AG10803 (cell line): ENCODE measurements at regions not wholly inside any gene's neighbourhood (a gene's known extent, or its start where the extent isn't known, plus 50 kb on each side); places are given as distances from the start of the nearest gene placed in this dataset.
"Not testable (repeated sequence)": the region's sequence is repeated elsewhere in the genome, so short reads cannot be mapped to it uniquely, and the experiment has no call there.

Source experiments
- DNase-seq: peaks from one replicate; pipeline ENCODE4 v3.0.0; 2010; ENCODE audit warnings: low read depth
- H3K4me3 ChIP-seq: 2 replicates; pipeline ENCODE4 v1.5.1; 2011; ENCODE audit warnings: mild to moderate bottlenecking, low read length, control low read depth
- TF ChIP-seq, protein P1 (sequence below): conservative IDR thresholded peaks from 2 replicates; pipeline ENCODE4 v1.5.1; 2011; ENCODE audit warnings: mild to moderate bottlenecking, low read length, control low read depth, inconsistent platforms

DNA sequence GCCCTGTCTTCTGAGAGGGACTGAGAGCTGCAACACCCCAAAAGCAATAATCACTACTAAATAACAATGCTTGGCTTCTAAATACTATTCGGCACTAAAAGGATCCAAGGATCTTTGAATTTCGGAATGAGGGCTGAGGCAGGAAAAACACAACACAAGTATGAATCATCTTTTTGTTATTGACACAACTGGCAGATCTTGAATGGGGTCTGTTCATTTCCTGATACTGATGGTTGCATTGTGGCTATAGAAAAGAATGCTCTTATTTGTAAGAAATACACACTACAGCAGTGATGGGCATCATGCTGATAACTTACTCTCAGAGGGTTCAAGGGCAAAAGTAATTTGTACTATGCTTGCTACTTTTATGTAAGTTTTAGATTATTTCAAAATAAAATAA lies 149.2 kb upstream of the PLD5 start:
- TF ChIP-seq, protein P1, sequence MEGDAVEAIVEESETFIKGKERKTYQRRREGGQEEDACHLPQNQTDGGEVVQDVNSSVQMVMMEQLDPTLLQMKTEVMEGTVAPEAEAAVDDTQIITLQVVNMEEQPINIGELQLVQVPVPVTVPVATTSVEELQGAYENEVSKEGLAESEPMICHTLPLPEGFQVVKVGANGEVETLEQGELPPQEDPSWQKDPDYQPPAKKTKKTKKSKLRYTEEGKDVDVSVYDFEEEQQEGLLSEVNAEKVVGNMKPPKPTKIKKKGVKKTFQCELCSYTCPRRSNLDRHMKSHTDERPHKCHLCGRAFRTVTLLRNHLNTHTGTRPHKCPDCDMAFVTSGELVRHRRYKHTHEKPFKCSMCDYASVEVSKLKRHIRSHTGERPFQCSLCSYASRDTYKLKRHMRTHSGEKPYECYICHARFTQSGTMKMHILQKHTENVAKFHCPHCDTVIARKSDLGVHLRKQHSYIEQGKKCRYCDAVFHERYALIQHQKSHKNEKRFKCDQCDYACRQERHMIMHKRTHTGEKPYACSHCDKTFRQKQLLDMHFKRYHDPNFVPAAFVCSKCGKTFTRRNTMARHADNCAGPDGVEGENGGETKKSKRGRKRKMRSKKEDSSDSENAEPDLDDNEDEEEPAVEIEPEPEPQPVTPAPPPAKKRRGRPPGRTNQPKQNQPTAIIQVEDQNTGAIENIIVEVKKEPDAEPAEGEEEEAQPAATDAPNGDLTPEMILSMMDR: no peak
- DNase-seq: no peak
- no peak overlapping the region for H3K4me3 ChIP-seq

DNA sequence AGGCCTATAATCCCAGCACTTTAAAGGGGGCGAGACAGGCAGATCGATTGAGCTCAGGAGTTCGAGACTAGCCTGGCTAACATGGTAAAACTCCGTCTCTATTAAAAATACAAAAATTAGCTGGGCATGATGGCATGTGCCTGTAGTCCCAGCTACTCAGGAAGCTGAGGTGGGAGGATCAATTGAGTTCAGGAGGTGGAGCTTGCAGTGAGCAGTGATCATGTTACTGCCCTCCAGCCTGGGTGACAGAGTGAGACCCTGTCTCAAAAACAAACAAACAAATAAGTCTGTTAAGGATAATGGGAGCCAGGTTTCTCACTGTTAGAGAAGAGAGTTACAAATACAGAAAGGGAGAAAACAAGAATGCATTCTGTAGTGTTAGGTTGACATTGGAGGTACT lies 148.7 kb upstream of the PLD5 start:
- not testable (repeated sequence) for H3K4me3 ChIP-seq, DNase-seq

- DNase-seq: no peak
- H3K4me3 ChIP-seq: no peak overlapping the region
- TF ChIP-seq, protein P1: no peak
Measured at GRCh38 chr1:242670019-242670418, 145.5 kb upstream of the PLD5 start.

GRCh38 chr1:242662886-242663285 lies 138.4 kb upstream of the PLD5 start:
- DNase-seq: no peak
- H3K4me3 ChIP-seq: no peak overlapping the region
- TF ChIP-seq, protein P1: no peak

DNA sequence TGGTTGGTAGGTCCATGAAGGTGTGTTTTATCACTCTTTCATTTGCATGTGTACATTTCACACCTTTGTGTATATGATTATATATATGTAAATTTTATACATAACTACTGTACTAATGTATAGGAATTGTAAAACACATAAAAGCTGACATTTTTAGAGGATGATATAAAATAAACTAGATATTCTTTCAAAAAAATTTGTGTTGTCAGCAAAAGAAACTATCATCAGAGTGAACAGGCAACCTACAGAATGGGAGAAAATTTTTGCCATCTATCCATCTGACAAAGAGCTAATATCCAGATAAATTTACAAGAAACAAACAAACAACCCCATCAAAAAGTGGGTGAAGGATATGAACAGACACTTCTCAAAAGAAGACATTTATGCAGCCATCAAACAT lies 129.3 kb upstream of the PLD5 start:
- not testable (repeated sequence) for H3K4me3 ChIP-seq, DNase-seq

DNA sequence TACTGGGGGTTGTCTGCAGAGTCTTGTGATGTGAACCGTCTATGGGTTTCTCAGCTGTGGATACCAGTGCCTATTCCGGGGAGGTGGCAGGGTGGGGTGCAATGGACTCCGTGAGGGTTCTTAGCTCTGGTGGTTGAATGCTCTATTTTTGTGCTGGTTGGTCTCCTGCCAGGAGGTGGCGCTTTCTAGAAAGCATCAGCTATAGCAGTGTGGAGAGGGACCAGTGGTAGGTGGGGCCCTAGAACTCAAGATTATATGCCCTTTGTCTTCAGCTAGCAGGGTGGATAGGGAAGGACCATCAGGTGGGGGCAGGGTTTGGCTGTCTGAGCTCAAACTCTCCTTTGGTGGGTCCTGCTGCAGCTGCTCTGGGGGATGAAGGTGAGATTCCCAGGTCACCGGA lies 127.3 kb upstream of the PLD5 start:
- H3K4me3 ChIP-seq: no peak overlapping the region
- no peak for DNase-seq
- TF ChIP-seq, protein P1: no peak

- H3K4me3 ChIP-seq: no peak overlapping the region
- TF ChIP-seq, protein P1: no peak
- no peak for DNase-seq
Measured at GRCh38 chr1:242641461-242641860, 117.0 kb upstream of the PLD5 start.

- TF ChIP-seq, protein P1: no peak
- no peak for DNase-seq
- no peak overlapping the region for H3K4me3 ChIP-seq
Measured at GRCh38 chr1:242639104-242639503, 114.6 kb upstream of the PLD5 start.
